SK-N-SH (cell line): ENCODE measurements at regions not wholly inside any gene's neighbourhood (a gene's known extent, or its start where the extent isn't known, plus 50 kb on each side); places are given as distances from the start of the nearest gene placed in this dataset.

Source experiments
- CTCF ChIA-PET: fragments of 300-600, 350-600 bp; formaldehyde crosslinking; extraction: SDS; loops from one replicate; lab custom pipeline; 2021; lab: Yijun Ruan, JAX
- POLR2A ChIA-PET: fragments of 350-600 bp; sonication (Branson Sonifier 250); formaldehyde crosslinking; extraction: SDS; loops from one replicate; lab custom pipeline; 2020; ENCODE audit warnings: antibody characterized with exemption, inconsistent platforms; lab: Yijun Ruan, JAX
- DNase-seq: peaks from one replicate; pipeline ENCODE4 v3.0.0; 2012
- H2AFZ ChIP-seq: fragments of 200-600 bp; sonication (generic); 2 replicates; pipeline ENCODE4 v1.8.1; 2016; ENCODE audit warnings: antibody characterized with exemption, mild to moderate bottlenecking, low read depth
- H3F3A ChIP-seq: fragments of 200-600 bp; sonication (generic); replicated peaks from 2 replicates; pipeline ENCODE3; 2016; ENCODE audit warnings: antibody characterized with exemption, mild to moderate bottlenecking; ENCODE audit not compliant: insufficient read depth
- H3K27ac ChIP-seq, 2 experiments: fragments of 200-500 bp in 1 of 2; fragments of 200-600 bp in 1 of 2; sonication (Bioruptor generic) in 1 of 2; sonication (generic), shearing (Covaris generic) in 1 of 2; 2 replicates each; pipeline versions ENCODE4 v1.5.1 to v1.6.1; 2014 to 2016; ENCODE audit warnings: low read depth in 2 of 2, inconsistent platforms in 1 of 2, low read length in 1 of 2, mild to moderate bottlenecking in 1 of 2, mixed read lengths in 1 of 2
- H3K27me3 ChIP-seq: fragments of 200-600 bp; sonication (generic), shearing (Covaris generic); 2 replicates; pipeline ENCODE4 v1.6.1; 2016; ENCODE audit warnings: mixed run types; ENCODE audit not compliant: insufficient read depth
- H3K36me3 ChIP-seq, 2 experiments: fragments of 200-500 bp in 1 of 2; fragments of 200-600 bp in 1 of 2; sonication (Bioruptor generic) in 1 of 2; sonication (generic) in 1 of 2; replicated peaks in 1 of 2; 2 replicates each; pipeline versions ENCODE3 to v1.5.1; 2014 to 2016; ENCODE audit warnings: low read length in 1 of 2, mild to moderate bottlenecking in 1 of 2; ENCODE audit not compliant: insufficient read depth in 2 of 2, control insufficient read depth in 1 of 2
- H3K4me1 ChIP-seq, 2 experiments: fragments of 200-500 bp in 1 of 2; fragments of 200-600 bp in 1 of 2; sonication (Bioruptor generic) in 1 of 2; sonication (generic), shearing (Covaris generic) in 1 of 2; 2 replicates each; pipeline versions ENCODE4 v1.5.1 to v1.6.1; 2014 to 2016; ENCODE audit warnings: low read depth in 1 of 2, low read length in 1 of 2, mixed run types in 1 of 2; ENCODE audit not compliant: insufficient read depth in 2 of 2, control insufficient read depth in 1 of 2
- H3K4me2 ChIP-seq: fragments of 200-600 bp; sonication (generic), shearing (Covaris generic); 2 replicates; pipeline ENCODE4 v1.6.1; 2017; ENCODE audit warnings: mixed run types
- H3K4me3 ChIP-seq, 2 experiments: fragments of 200-500 bp in 1 of 2; fragments of 200-600 bp in 1 of 2; sonication (Bioruptor generic) in 1 of 2; sonication (generic), shearing (Covaris generic) in 1 of 2; 2 replicates each; pipeline versions ENCODE4 v1.5.1 to v1.8.1; 2014 to 2016; ENCODE audit warnings: low read depth in 2 of 2, inconsistent platforms in 1 of 2, low read length in 1 of 2, mild to moderate bottlenecking in 1 of 2, mixed read lengths in 1 of 2, moderate library complexity in 1 of 2
- H3K79me2 ChIP-seq: fragments of 200-600 bp; sonication (generic); 2 replicates; pipeline ENCODE4 v1.8.1; 2017; ENCODE audit warnings: mild to moderate bottlenecking; ENCODE audit not compliant: insufficient read depth
- H3K9ac ChIP-seq: fragments of 200-600 bp; sonication (generic); 2 replicates; pipeline ENCODE4 v1.6.1; 2017; ENCODE audit warnings: mixed run types
- H3K9me2 ChIP-seq: fragments of 200-600 bp; sonication (generic); 2 replicates; pipeline ENCODE4 v1.6.1; 2017; ENCODE audit warnings: mixed run types
- H3K9me3 ChIP-seq: fragments of 200-600 bp; sonication (generic); 2 replicates; pipeline ENCODE4 v1.6.1; 2017; ENCODE audit warnings: mixed run types, mild to moderate bottlenecking, moderate library complexity
- H4K20me1 ChIP-seq: fragments of 200-600 bp; sonication (generic); 2 replicates; pipeline ENCODE4 v1.6.1; 2017; ENCODE audit warnings: mild to moderate bottlenecking, mixed run types; ENCODE audit not compliant: insufficient read depth
- ELF1 ChIP-seq: IDR thresholded peaks from 2 replicates; pipeline ENCODE4 v1.4.0; 2012
- FOXJ3 ChIP-seq: sonication (generic); formaldehyde crosslinking; IDR thresholded peaks from 2 replicates; pipeline ENCODE4 v1.5.1; 2020; ENCODE audit warnings: mild to moderate bottlenecking, missing genetic modification reagents
- IRF3 ChIP-seq: fragments of 150-350 bp; IDR thresholded peaks from 2 replicates; pipeline ENCODE4 v1.6.1; 2016; ENCODE audit warnings: mild to moderate bottlenecking, low read depth, low read length
- MAX ChIP-seq: IDR thresholded peaks from 2 replicates; pipeline ENCODE4 v1.4.0; 2012; ENCODE audit warnings: low read depth
- MXI1 ChIP-seq: IDR thresholded peaks from 2 replicates; pipeline ENCODE4 v1.6.1; 2012; ENCODE audit warnings: mild to moderate bottlenecking, low read depth, low read length, improper control_type of control experiment
- NRF1 ChIP-seq: IDR thresholded peaks from 2 replicates; pipeline ENCODE4 v1.6.1; 2012; ENCODE audit warnings: low read depth, mild to moderate bottlenecking, low read length
- RAD21 ChIP-seq: IDR thresholded peaks from 2 replicates; pipeline ENCODE4 v1.6.1; 2012; ENCODE audit warnings: mild to moderate bottlenecking, low read length
- TAF1 ChIP-seq: IDR thresholded peaks from 2 replicates; pipeline ENCODE4 v1.6.1; 2012; ENCODE audit warnings: low read depth, mild to moderate bottlenecking, low read length, moderate library complexity, borderline replicate concordance
- WGBS: methylation state at CpG from one replicate; pipeline ENCODE4 v1.1.6; 2017; ENCODE audit warnings: low lambda C conversion rate; 5-methylcytosine and 5-hydroxymethylcytosine counted together
- TF ChIP-seq, protein P1 (sequence below): IDR thresholded peaks from 2 replicates; pipeline ENCODE4 v1.4.0; 2012; ENCODE audit warnings: low read depth, borderline replicate concordance

DNA sequence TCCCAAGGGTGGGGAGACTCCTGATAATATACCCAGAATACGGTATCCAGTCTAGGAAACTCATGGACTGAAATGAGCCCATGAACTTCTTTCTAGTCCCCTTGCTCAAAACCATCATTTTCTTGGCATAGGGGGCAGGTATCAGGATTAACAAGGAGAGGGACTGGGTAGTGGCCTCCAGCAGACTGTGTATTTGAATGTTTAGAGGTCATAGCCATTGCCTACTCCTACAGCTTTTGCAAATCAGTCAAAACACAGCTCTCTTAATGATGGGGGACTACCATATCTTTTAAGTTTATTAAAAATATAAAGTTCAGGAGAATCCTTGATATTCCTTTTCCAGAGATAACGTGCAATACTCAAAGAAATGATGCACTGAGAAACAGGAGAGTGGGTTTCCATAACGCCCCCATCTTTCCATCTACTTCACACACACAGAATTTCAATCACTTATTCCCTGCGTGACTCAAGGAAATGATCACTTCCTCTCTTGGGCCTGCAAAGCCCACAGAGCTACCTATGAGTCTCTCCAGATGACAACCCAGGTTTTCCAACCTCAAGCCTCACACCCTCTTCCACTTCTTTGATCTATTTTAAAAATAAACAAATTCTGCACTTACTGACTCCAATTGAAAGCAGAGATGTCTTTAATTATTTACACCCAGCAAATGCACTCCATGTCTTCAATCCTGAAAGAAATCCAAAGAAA, 584.0 kb upstream of the LMCD1 start:
- Histone ChIP-seq H3K27me3 (no peaks in the 10 kb centered on the region), H3K4me2 (no peak overlapping the region), H3K79me2 (no peaks in the 10 kb centered on the region), H3K9me3 (no peaks in the 10 kb centered on the region), H3K4me1 (no peaks in the 10 kb centered on the region), H3K9me2 (no peaks in the 10 kb centered on the region), H3K36me3 (no peaks in the 10 kb centered on the region), H4K20me1 (no peaks in the 10 kb centered on the region), H3F3A (no peaks in the 10 kb centered on the region), H3K27ac (no peak overlapping the region), H3K9ac (no peak overlapping the region), H3K4me3 (no peak overlapping the region), H2AFZ (no peak overlapping the region)
- CTCF ChIA-PET = no interaction called here
- 13% methylated on average over 4 of the region's 4 CpGs for WGBS
- TF ChIP-seq ELF1 (no peak), IRF3 (no peak), MAX (no peak), TAF1 (no peak), MXI1 (no peak)
- TF ChIP-seq, protein P1, sequence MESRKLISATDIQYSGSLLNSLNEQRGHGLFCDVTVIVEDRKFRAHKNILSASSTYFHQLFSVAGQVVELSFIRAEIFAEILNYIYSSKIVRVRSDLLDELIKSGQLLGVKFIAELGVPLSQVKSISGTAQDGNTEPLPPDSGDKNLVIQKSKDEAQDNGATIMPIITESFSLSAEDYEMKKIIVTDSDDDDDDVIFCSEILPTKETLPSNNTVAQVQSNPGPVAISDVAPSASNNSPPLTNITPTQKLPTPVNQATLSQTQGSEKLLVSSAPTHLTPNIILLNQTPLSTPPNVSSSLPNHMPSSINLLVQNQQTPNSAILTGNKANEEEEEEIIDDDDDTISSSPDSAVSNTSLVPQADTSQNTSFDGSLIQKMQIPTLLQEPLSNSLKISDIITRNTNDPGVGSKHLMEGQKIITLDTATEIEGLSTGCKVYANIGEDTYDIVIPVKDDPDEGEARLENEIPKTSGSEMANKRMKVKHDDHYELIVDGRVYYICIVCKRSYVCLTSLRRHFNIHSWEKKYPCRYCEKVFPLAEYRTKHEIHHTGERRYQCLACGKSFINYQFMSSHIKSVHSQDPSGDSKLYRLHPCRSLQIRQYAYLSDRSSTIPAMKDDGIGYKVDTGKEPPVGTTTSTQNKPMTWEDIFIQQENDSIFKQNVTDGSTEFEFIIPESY = no peak
- no peak for DNase-seq
- POLR2A ChIA-PET = no interaction called here

DNA sequence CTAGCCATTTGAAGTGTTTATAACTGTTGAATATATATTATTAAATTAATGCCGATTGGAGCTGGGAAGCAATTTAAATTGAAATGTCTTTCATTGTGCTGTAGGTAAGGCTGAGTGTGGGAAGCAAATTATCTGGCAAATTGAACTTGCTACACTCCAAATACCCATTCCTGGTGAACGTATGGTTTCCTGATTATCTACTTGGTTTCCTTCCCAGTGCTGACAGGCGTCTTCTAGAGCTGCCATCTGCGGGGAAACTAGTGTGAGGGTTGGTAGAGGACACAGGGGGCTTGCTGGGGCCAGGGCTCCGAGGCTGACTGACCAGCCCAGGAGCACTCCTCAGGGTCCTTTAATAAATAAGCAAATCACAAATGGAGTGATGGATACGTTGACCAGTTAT, 581.4 kb upstream of the LMCD1 start:
- no peaks in the 10 kb centered on the region for H3K9me3 ChIP-seq
- H3K27ac ChIP-seq = no peak overlapping the region
- H3K4me3 ChIP-seq = no peak overlapping the region
- ChIA-PET POLR2A (no interaction called here), CTCF (no interaction called here)
- H4K20me1 ChIP-seq = no peaks in the 10 kb centered on the region
- H3K9ac ChIP-seq = no peak overlapping the region
- no peak overlapping the region for H3K4me2 ChIP-seq
- no peaks in the 10 kb centered on the region for H3K27me3 ChIP-seq
- no peaks in the 10 kb centered on the region for H3K36me3 ChIP-seq
- no peak for TF ChIP-seq FOXJ3
- TF ChIP-seq RAD21 = no peak
- TF ChIP-seq NRF1 = no peak
- DNase-seq = no peak
- no peak overlapping the region for H2AFZ ChIP-seq
- no peaks in the 10 kb centered on the region for H3K4me1 ChIP-seq
- H3K79me2 ChIP-seq = no peaks in the 10 kb centered on the region
- WGBS = 9% methylated on average over 6 of the region's 6 CpGs
- H3F3A ChIP-seq = no peaks in the 10 kb centered on the region
- no peaks in the 10 kb centered on the region for H3K9me2 ChIP-seq
